Ascending aorta (tissue), 2 donors: ENCODE measurements at regions not wholly inside any gene's neighbourhood (a gene's known extent, or its start where the extent isn't known, plus 50 kb on each side); places are given as distances from the start of the nearest gene placed in this dataset.

Experiments
- DNase-seq, 2 donors: peaks; one replicate each; pipeline ENCODE4 v3.0.0-alpha.2; 2019; ENCODE audit warnings: low spot score in 2 of 2
- H3K27ac ChIP-seq, 2 donors: fragments of 200-600 bp; sonication (generic); one replicate each; pipeline ENCODE4 v1.5.1; 2016 to 2017; ENCODE audit warnings: mild to moderate bottlenecking in 1 of 2
- H3K27me3 ChIP-seq: fragments of 200-600 bp; sonication (generic); one replicate; pipeline ENCODE4 v1.5.1; 2017
- H3K36me3 ChIP-seq, 2 donors: fragments of 200-600 bp; sonication (generic); one replicate each; pipeline ENCODE4 v1.5.1; 2016
- H3K4me1 ChIP-seq, 2 donors: fragments of 200-600 bp; sonication (generic); one replicate each; pipeline ENCODE4 v1.5.1; 2016 to 2017; ENCODE audit warnings: mild to moderate bottlenecking in 1 of 2
- H3K4me3 ChIP-seq, 2 donors: fragments of 200-600 bp; sonication (generic); one replicate each; pipeline ENCODE4 v1.5.1; 2016 to 2017; ENCODE audit warnings: mild to moderate bottlenecking in 1 of 2
- H3K9me3 ChIP-seq, 2 donors: fragments of 200-600 bp; sonication (generic); one replicate each; pipeline ENCODE4 v1.5.1; 2016
- CTCF ChIP-seq, 3 experiments: fragments of 200-600 bp in 2 of 3; fragments of 450-650 bp in 1 of 3; sonication (generic) in 2 of 3; IDR thresholded peaks; one replicate each; pipeline ENCODE4 v1.5.1; 2016 to 2019; ENCODE audit warnings: antibody characterized with exemption in 3 of 3, mild to moderate bottlenecking in 1 of 3, moderate library complexity in 1 of 3
- intact Hi-C: fragments of 100-400 bp; cut with DNase I; formaldehyde crosslinking; loops from one replicate; pipeline ENCODE4 v1.15.1; 2023

- Histone ChIP-seq H3K4me3 (no peak overlapping the region), H3K4me1 (no peaks in the 10 kb centered on the region), H3K9me3 (no peaks in the 10 kb centered on the region), H3K27ac (no peak overlapping the region), H3K36me3 (no peaks in the 10 kb centered on the region), H3K27me3 (no peaks in the 10 kb centered on the region)
- DNase-seq, result no peak
- no peak for TF ChIP-seq CTCF (IDR thresholded peaks at IDR 0.05)
- intact Hi-C loops, result no loop called here
These were observed 247.2 kb downstream of the CDH10 start for GRCh38 chr5:24397601-24398000.

GRCh38 chr5:24401773-24402172 lies 243.0 kb downstream of the CDH10 start:
- intact Hi-C loops, result no loop called here
- TF ChIP-seq CTCF (IDR thresholded peaks at IDR 0.05), result no peak
- Histone ChIP-seq H3K36me3 (no peaks in the 10 kb centered on the region), H3K4me1 (no peaks in the 10 kb centered on the region), H3K9me3 (no peaks in the 10 kb centered on the region), H3K27ac (no peak overlapping the region), H3K4me3 (no peak overlapping the region), H3K27me3 (no peaks in the 10 kb centered on the region)
- DNase-seq, result no peak

- no peak for TF ChIP-seq CTCF (IDR thresholded peaks at IDR 0.05)
- no peaks in the 10 kb centered on the region for H3K36me3 ChIP-seq
- H3K27ac ChIP-seq, result no peak overlapping the region
- no peaks in the 10 kb centered on the region for H3K27me3 ChIP-seq
- H3K4me1 ChIP-seq, result no peaks in the 10 kb centered on the region
- intact Hi-C loops, result no loop called here
- DNase-seq, result no peak
- H3K4me3 ChIP-seq, result no peak overlapping the region
- H3K9me3 ChIP-seq, result no peaks in the 10 kb centered on the region
These were observed 237.3 kb downstream of the CDH10 start for GRCh38 chr5:24407466-24407865.

- Histone ChIP-seq H3K4me1 (no peaks in the 10 kb centered on the region), H3K9me3 (no peaks in the 10 kb centered on the region), H3K36me3 (no peaks in the 10 kb centered on the region), H3K27me3 (no peaks in the 10 kb centered on the region), H3K4me3 (no peak overlapping the region), H3K27ac (no peak overlapping the region)
- intact Hi-C loops, result no loop called here
- TF ChIP-seq CTCF (IDR thresholded peaks at IDR 0.05), result no peak
- no peak for DNase-seq
These were observed 216.4 kb downstream of the CDH10 start for GRCh38 chr5:24428345-24428744.

GRCh38 chr5:24433555-24433954 lies 211.2 kb downstream of the CDH10 start:
- H3K36me3 ChIP-seq, result no peaks in the 10 kb centered on the region
- intact Hi-C loops, result no loop called here
- H3K27me3 ChIP-seq, result no peaks in the 10 kb centered on the region
- H3K4me3 ChIP-seq, result no peak overlapping the region
- H3K27ac ChIP-seq, result no peak overlapping the region
- H3K9me3 ChIP-seq, result no peaks in the 10 kb centered on the region
- H3K4me1 ChIP-seq, result no peaks in the 10 kb centered on the region
- DNase-seq, result no peak
- TF ChIP-seq CTCF (IDR thresholded peaks at IDR 0.05), result no peak
